ENCODE measurements at regions not wholly inside any gene's neighbourhood (a gene's known extent, or its start where the extent isn't known, plus 50 kb on each side); places are given as distances from the start of the nearest gene placed in this dataset.

DNA sequence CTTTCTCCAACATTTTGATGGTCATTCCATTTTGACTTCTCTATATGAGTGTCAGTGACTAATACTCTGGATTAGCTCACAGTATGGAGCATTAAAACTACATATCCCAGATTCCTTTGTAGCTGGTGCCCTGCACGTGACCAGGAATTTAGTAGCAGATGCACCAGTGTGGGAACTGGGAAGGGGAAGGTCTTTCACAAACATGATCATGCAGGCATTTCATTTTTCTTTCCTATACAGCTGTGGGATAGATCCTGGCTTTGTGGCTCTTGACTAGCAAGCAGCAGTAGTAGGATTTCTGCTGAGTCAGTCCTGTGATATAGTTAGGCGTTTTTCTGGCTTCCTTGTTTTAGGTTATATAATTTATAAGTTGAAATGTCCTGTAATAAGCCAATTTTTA, 971.0 kb upstream of the CDH2 start:
- TF ChIP-seq, protein P1, sequence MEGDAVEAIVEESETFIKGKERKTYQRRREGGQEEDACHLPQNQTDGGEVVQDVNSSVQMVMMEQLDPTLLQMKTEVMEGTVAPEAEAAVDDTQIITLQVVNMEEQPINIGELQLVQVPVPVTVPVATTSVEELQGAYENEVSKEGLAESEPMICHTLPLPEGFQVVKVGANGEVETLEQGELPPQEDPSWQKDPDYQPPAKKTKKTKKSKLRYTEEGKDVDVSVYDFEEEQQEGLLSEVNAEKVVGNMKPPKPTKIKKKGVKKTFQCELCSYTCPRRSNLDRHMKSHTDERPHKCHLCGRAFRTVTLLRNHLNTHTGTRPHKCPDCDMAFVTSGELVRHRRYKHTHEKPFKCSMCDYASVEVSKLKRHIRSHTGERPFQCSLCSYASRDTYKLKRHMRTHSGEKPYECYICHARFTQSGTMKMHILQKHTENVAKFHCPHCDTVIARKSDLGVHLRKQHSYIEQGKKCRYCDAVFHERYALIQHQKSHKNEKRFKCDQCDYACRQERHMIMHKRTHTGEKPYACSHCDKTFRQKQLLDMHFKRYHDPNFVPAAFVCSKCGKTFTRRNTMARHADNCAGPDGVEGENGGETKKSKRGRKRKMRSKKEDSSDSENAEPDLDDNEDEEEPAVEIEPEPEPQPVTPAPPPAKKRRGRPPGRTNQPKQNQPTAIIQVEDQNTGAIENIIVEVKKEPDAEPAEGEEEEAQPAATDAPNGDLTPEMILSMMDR (IDR thresholded peaks at IDR 0.05), result no peak
- no peak for TF ChIP-seq EZH2 (IDR thresholded peaks at IDR 0.05; ENCODE audit: borderline replicate concordance, insufficient read depth, low read depth, low read length, poor library complexity, severe bottlenecking)

Measured in B cell (primary cell).